NCI-H2196 treated with DMSO at 0.1 percent for 48 hours (cell line): ENCODE measurements at regions not wholly inside any gene's neighbourhood (a gene's known extent, or its start where the extent isn't known, plus 50 kb on each side); places are given as distances from the start of the nearest gene placed in this dataset.

ENCODE experiments used
- DNase-seq: peaks from one replicate; lab custom pipeline; 2025; ENCODE audit not compliant: unreplicated experiment; lab: John Stamatoyannopoulos, UW

DNA sequence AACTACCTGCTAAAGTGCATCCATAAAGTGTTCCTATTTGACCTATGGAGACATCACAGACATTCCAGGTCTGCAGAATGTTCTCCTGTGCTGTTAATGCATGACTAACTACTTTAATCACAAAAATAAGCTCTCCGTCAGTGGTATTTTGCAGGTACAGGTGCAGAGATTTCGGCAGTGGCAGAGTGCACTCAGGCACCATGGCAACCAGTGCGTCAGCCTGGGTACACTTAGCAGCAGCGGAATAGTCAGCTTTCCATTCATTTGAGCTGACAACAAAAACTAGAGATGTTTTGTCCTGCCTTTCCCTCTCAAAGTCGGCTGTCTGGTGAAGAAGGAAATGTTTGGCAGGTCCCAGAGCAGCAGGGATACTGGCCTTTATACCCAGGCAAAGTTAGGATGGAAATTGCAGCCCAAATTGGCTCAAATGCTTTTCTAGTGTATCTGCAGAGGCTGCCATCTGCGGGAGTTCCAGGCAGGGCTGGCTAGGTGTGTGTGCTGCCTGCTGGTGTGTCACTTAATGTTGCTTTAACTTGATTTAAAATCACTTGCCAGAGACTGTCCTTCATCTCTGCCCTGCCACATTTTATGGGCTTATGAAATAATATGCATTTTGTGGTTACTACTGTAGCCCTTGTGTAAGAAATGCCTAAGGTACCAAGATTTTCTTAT, 195.8 kb downstream of the RAP2A start:
- DNase-seq: peak; percentile 1

DNA sequence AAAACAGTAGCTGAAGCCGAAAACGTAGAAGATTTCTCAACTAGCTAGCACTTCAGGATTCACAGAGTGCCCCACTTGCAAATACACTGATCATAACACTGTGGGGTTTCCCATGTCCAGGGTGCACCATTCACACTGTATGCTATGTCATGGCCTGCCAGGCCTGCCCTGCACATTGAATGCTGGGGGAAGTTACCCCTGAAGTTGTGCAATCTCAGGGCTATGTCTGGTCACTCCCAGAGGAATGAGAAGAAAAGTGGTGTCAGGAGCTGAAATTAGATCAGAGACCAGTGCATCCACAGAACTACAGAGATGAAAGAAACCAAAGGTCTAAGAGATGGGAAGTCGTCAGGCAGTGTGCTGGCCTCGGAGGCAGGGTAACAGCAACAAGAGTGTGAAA, 196.8 kb downstream of the RAP2A start:
- no peak for DNase-seq

DNA sequence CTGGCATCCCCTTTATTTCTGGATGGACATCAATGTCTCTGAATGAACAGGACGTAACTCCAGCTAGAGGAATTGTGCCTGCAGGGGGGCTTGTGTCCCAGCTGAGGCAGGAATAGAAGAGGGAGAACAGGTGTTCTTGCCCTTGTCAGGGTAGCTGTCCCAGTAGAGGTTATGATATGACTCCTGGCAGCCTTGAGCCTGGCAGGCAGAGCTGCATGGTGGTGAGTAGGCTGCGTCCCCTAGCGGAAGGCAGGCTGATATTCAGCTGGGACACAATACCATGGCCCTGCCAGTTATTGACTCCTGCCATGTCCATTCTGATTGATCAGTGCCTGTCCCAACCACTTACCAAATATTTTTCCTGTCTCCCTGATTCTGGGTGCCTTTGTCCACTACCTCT, 197.2 kb downstream of the RAP2A start:
- no peak for DNase-seq

DNA sequence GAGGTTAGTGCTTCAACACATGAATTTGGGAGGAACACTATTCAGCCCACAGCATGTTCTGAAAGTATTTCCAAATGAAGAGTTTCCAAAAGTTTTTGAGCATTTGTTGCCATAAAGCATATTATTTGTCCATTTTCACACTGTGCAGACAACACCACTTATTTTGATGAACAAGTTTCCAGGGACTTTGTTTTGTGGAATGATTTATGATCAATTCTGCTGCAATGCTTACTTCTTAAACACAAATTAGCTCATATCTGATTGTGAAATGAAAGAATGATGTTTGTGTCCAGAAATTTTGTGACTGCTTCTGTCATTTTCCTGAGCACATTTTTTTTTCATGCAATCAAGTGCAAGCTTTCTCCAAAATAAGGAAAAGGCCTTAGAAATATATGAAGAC, 205.3 kb downstream of the RAP2A start:
- no peak for DNase-seq

DNA sequence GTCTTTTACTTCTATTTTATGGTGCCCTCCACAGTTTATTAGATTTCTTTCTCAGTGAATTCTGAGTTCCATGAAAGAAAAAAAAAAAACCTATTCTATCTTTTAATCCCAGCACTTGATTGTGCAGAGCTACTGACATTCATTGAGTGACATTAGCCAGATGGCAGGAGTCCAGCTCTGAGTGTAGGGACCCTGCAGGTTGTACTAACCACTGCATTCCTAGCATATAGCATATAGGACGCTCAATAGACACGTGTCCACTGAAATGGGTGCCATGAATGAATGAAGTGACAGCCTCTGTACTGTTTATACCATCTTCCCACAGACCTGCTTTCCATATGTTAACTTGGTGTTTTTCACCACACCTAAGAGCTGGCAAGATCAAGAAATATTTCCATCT, 206.3 kb downstream of the RAP2A start:
- DNase-seq: no peak

DNA sequence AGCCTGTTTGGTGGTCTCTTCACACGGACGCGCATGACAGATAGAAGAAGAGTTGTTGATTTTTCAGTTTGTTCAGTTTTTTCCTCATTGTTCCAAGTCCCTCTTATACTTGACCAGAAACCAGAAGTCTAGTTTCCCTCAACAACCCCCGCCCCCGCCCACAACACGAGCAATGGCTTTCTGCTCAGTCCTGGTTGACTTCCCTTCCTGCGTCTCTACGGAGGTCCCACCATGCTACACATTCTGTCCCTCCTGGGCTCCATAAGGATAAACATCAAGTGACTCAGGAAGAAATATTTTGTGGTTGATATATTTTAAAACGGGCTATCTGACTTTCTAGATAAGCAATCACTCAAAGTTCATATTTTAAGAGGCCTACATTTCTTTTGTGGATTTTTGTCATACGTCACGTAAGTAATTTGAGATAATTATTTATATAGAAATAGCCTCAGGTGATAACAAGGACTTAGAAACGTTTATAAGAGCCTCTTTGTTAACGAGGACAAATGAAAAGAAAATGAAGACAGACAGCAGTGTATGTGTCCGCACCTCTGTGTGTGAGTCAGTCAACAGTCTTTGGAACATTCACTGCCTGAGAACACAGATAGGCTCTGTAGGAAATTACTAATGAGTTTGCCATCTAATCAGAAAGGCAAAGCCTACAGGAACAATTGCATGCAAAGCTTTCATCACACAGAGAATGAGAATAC, 214.4 kb downstream of the RAP2A start:
- DNase-seq: no peak

DNA sequence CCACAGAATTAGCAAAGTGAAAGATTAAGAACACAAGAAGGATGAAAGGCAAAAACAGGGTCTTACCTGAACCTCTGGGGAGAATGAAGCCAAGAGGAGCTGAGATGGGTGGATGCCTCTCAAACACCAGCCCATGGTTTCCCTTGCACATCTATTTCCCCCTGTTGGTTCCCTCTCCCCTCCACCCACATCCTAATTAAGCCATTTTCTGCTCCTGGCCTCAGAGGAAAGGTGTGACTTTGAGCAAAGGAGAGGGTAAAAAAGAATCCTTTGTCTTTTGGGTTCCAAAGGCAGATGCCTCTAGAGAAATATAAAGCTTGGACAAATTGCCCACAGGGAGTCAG, 214.9 kb downstream of the RAP2A start:
- DNase-seq: no peak

DNA sequence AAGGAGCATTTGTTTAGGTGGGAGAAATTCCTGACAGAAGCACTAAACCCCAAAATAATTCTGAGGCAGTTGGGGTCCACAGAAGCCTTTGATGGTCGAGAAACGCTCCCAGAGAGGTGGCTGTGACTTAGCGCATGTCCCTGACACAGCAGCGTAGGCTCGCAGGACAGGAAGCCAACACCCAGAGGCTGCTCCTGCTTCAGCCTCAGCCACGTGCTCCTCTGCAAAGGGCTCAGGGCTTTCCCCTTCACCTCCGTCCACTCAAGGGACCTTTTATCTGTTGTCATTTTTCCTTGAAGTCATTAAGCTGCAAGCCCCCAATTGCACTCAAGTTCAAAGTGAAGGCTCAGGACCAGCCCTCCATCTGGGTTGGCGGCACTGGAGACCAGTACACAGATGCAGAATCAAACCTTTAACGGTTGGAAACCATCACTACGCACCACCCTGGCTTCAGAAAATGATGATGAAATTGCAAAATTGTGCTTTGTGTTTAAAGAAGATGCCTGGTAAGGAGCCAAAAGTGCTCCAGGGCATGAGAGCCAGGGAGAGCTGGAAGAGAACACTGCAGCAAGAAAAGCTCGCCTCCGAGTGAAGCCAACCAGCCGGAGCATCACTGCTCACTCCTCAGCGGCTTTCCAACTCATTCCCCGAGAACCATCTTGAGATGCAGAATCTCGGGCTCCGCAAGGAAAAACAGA, 219.6 kb downstream of the RAP2A start:
- no peak for DNase-seq

DNA sequence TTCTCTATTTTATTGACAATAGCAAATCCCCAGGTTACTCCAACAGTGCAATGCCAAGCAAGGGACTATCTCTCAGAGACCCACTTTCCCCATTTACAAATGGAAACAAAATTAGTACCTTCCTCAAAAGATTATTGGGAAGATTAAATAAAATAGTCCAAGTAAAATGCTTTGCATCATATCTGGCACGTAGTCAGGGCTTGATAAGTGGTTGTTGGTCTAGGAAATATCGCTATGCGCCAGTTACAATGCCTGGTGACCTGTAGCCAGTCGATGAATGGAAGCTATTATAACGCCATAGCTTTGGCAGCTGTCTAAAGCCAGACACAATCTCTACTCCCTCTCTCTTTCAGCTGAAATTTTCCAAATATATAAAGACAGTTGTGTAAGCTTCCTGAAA, 220.3 kb downstream of the RAP2A start:
- no peak for DNase-seq

DNA sequence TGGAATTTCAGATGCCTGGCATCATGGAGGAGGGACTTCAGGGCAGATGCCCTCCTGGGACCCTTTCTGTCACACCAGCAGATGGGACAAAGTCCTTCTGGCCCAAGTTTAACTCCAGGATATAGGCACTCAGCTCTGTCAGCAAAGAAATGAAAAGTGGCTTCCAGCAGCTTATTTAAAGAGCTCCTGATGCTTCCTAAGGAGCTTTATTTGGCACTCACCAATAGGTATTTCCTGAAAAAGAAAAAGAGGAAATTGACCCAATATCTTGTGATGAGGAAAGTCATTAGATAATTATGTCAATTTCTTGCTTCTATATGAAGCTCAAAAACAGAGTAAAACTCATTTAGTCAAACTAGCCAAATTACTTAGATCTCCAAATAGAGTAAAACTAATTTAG, 224.6 kb downstream of the RAP2A start:
- no peak for DNase-seq

DNA sequence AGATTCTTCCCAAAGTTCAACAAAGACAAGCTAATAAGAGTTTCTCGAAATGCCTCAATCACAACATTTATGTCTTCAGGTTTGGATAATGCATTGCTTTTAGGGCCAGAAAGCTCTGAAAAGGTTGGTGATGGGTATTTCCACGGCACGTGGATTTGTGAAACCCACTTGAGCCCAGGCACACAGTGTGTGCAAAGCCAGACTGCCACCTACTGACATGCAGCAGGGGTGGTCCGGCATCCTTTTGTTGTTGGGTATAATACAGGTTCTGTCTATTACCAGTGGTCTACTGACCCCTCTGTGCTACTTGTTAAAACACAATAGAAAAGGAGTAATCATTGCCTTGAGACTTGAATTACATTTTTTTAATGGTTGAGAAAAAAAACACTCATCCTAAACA, 225.6 kb downstream of the RAP2A start:
- DNase-seq: no peak

DNA sequence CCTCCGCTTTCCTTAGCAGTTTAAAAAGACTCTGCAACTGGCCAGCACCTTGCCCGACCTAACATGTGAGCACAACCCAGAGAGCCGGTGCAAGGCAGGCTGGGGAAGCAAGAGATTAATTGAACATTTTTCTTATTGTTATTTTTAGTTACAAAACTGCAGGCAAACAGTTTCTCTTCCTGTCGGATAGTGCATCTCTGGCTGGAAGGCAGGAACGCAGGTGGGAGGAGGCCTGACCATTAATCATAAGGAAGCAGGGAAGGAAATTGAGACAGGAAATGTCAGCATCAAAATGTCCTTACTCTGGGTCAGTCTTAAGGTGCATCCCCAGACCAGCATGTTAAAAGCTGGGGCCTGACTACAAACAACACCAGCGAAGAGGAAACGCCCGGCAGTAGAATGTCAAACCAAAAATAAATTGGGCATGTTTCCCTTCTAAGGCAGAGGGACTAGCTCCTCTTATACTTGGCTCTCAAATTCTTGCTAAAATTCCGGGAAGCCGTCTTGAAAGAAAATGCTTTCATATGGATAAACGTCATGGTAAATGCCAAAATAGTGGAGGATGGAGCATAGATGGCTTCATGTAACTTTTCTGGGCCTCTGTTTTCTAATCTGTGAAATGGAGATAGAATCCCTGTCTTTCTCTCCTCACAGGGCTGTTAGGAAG, 226.8 kb downstream of the RAP2A start:
- no peak for DNase-seq

DNA sequence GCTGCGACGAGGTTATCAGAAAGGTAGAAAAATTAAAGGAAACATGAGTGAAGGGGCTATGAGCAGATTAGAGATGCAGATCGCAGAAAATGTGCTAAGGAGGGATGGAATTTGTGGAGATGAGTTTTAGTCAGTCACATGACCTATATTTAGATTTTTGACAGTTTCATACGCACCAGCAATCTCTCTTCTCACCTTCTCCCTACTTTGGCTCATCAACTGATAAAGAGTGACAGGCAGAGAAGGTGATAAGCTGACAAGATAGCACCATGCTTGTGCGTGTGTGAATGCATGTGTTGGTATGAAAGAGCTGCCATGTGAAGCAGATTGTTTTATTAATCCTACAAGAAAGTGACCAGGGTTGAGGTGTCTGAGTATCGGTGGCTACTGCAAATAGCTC, 252.6 kb downstream of the RAP2A start:
- DNase-seq: no peak

DNA sequence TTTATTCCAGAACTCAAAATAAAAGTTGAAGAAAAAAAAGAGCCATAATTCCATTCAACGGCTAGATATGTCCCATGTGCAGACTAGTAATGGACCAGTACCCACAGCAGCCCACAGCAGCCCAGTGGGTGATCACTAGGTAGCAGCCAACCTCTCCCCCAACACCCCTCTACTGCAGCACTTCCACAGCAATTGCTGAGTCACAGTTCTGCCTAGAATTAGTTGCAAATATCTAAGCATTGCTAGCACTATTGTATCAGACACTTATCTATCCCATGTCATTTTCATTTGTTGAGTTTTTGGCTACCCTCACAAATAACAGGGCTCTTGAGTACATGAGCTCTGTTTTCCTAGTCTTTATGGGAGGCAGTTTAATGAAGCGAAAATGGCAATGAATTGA, 258.7 kb downstream of the RAP2A start:
- DNase-seq: no peak

DNA sequence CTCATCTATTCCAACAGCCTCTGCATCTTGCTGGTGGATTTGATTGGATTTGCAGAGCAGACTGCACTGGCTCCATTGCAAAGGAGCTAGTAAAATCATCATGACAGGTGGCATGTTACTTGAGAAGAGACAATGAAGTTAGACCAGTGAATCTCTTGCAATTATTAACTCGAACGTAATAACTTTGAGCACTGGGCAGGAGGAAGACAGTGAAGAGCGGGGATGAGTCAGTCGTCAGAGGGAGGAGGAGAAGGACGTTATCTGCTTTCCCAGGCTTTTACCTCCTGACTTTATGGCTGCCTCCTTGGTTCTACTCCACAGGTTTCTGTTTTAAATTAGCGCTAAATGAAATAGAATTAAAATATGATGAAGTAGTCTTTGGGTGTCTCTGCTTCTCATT, 257.8 kb upstream of the IPO5 start:
- no peak for DNase-seq

DNA sequence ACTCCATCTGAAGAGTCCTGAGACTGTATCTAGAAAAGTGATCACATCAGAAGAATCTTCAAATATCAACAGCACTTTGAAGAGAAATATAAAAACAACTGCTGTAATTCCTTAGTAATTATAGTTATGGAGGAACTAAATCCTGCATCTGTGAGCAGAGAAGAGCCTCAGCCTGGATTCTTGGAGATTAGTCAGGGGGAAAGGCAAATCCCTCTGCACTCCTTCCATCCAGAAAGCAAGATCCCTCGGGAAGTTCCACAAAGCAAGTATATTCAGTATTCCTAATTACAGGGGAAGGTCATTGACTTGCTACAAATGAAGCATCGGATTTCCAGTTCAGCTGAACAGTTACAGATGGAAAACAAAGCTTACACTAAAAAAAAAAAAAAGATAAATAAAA, 256.6 kb upstream of the IPO5 start:
- DNase-seq: no peak

DNA sequence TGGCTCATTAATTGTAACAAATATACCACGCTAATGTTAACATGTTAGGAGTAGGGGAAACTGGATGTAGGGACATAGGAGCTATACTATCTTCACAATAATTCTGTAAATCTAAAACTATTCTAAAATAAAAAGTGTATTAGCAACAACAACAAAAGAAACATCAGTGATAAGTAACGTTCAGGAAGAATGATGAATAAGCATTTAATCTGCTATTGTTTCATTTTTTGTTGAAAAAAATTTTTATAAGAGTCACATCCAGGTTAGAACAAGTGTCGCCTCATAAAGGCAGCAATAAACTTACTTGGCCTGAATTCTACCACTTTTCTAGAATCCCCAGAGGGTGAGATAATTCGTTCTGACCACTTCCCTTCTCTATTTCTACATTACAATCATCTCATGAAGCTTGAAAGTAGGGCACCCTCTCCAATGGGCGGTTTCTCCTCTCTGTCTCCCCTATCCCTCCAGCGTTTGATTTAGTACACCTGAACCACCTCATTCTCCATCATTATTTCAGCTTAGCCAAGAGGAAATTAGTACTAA, 253.1 kb upstream of the IPO5 start:
- DNase-seq: no peak

DNA sequence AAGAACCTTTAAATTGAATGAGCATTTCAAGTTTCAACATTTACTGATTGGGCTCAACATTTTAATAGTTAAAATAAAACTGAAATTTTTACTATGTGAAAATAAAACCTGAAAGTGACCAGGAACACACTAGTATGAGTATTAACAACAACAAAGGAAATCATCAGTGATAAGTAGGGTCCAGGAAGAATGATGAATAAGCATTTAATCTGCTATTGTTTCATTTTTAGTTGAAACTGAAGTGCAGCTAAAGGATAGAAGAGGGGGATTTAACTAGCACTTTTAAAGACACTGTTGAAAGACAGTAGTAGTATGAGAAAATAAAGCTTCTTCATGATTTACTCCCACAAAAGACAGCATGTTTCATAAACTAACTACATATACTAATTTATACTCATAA, 250.9 kb upstream of the IPO5 start:
- no peak for DNase-seq

DNA sequence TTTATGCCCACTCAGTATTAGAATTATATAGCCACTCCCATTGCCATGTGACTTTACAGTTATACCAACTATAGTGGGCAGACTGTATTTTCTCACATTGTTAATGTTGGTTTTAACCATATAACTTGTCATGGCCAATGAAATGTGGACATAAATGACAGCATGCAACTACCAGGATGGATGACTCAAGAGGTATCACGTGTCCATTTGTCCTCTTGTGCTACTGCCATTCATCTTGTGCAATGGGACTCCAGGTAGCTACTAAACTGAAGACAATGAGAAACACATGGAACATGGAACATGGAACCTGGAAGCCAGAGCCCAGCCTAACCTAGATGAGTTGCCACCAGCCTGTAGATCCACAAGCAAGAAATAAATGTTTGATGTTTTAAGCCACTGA, 242.7 kb upstream of the IPO5 start:
- no peak for DNase-seq

DNA sequence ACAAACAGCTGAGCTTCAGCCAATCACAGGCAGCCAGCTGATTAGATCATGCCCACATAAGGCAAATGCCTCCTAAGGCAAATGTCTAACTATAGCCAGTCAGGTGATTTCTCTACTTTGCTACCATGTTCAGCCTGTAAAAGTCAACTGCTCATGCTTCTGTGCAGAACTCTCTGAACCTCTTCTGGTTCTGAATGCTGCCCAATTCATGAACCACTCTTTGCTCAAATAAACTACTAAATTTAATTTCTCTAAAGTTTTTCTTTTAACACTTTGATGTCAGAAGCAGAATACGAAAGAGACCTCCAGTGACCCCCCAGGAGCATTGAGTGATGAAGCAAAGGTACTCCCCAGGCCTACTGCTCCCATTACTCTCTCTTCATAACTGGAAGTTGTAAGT, 240.7 kb upstream of the IPO5 start:
- DNase-seq: no peak

DNA sequence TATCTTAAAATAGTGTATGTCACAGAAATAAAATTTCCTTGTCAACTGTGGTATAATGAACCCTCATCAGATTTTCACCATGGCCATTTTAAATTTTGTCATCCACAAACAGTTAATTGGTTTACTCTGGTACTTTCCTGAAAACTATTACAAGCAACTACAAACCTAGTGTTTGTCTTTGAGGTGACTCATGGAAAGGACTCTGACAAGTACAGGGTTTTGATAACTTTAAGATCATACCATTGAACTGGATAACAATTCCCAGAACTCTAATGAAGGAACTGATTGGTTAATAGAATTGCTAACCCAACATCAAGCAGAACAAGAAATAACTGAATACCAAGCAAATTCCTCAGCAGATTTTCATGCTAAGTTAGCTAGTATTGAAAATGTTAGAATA, 237.7 kb upstream of the IPO5 start:
- DNase-seq: no peak

DNA sequence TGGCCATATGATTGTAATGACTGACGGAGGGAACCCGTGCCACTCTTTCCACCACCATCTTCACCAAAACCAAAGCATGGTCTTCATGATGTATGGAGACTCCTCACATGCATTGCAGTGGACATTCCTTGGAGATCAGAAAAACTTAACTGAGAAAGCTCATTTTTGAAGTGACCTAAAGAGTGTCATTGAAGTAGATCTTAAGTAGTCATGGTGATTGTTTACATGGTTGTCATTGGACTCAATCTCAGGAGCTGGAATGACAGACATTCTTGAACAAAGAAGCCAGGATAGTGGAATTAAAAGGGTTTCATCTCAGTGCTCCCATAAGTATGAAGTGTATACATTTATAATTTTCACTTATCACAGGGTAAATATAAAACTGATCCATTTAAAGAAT, 236.7 kb upstream of the IPO5 start:
- no peak for DNase-seq
